Activated CD8-positive, alpha-beta memory T cell treated with anti-CD3 and anti-CD28 coated beads for 24 hours (primary cell): ENCODE measurements at regions not wholly inside any gene's neighbourhood (a gene's known extent, or its start where the extent isn't known, plus 50 kb on each side); places are given as distances from the start of the nearest gene placed in this dataset.

Source experiments
- DNase-seq: peaks from one replicate; pipeline ENCODE4 v3.0.0-alpha.2; 2020

GRCh38 chr10:112091703-112092102, 91.9 kb downstream of the GPAM start:
- no peak for DNase-seq

GRCh38 chr10:112092519-112092918, 91.0 kb downstream of the GPAM start:
- DNase-seq, result no peak

DNA sequence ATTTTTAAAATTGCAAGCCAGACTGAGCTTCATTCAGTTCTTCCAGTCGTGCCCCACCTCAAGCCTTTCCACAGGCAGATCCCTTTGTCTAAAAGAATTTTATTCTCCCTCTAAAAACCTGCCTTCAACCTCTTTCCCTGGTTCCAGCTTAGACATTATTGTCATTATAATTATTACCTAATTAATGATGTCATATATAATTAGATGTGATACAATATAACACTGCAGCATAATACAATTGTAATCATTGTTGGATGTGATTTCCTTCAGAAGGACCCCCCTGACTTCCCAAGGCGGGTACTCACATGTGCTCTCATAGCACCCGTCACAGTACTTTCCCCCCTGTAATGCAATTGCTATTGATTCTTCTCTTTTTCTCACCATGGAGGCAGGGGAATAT, 88.6 kb downstream of the GPAM start:
- no peak for DNase-seq

- no peak for DNase-seq
These were observed 87.8 kb downstream of the GPAM start for GRCh38 chr10:112095731-112096130.

DNA sequence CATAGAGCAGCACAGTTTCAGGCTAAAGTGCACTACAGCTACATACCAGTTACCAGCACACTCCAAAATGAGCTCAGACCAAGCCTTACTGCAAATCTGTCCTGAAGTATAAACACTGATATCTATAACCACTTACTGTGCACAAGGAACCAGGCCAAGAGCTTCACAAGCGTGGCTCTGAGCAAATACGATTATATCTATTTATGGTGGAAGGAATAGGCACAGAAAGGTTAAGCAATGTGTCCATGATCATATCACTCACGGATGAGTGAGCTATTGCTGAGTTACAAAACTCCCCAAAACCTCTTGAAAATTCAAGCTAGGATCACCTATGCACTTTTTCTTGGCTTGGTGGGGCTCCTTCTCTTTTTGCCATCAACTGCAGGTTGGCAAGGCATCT, 84.9 kb downstream of the GPAM start:
- DNase-seq, result no peak
